Esophagus muscularis mucosa (tissue), 2 donors: ENCODE measurements at regions not wholly inside any gene's neighbourhood (a gene's known extent, or its start where the extent isn't known, plus 50 kb on each side); places are given as distances from the start of the nearest gene placed in this dataset.

Experiments used
- POLR2A ChIP-seq: fragments of 450-650 bp; IDR thresholded peaks from one replicate; pipeline ENCODE4 v1.6.1; 2017; ENCODE audit warnings: antibody characterized with exemption, moderate library complexity, mild to moderate bottlenecking, low read depth
- POLR2AphosphoS5 ChIP-seq, 2 donors: sonication (generic); formaldehyde crosslinking; IDR thresholded peaks; one replicate each; pipeline ENCODE4 v1.6.1; 2017; ENCODE audit warnings: antibody characterized with exemption in 2 of 2

DNA sequence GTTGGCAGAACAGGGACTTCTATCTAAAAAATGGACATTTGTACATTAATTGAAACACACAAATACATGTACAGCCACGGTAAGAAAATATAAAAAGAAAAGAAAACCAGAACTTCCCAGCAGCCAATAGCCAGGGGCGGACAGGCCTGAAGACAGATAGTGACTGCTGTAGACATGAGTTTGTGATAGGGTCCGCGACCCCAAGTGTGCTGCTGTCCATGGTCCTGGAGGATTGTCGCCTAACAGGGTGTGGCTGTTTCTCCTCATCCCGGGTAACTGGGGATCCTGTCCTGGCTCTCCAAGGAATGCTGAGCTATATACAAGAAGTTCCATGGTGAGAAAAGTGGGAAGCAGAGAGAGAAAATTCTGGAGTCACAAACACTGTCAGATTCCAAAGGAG, 266.5 kb upstream of the SALL3 start:
- TF ChIP-seq POLR2AphosphoS5 (IDR thresholded peaks at IDR 0.05), result no peak
- TF ChIP-seq POLR2A, result no peak
